ENCODE measurements at regions not wholly inside any gene's neighbourhood (a gene's known extent, or its start where the extent isn't known, plus 50 kb on each side); places are given as distances from the start of the nearest gene placed in this dataset.

GRCh38 chr4:155473420-155474095, 96.8 kb upstream of the MAP9 start:
- no peak overlapping the region for H3K4ac ChIP-seq (ENCODE audit: low read depth, low read length)
- no peak overlapping the region for H3K18ac ChIP-seq (ENCODE audit: insufficient read length, low read depth, low read length)
- H3K79me2 ChIP-seq (ENCODE audit: insufficient read depth, low read length) = no peaks in the 10 kb centered on the region
- TF ChIP-seq CTCF (conservative IDR thresholded peaks at IDR 0.05) = no peak
- H3K4me3 Mint-ChIP-seq = no peak overlapping the region
- no peaks in the 10 kb centered on the region for H3K27me3 ChIP-seq (ENCODE audit: insufficient read depth, low read length)
- no peak overlapping the region for H3K23ac ChIP-seq (ENCODE audit: insufficient read length, low read depth, low read length)
- H3K79me1 ChIP-seq (ENCODE audit: insufficient read depth, low read depth, low read length, poor library complexity, severe bottlenecking) = no peaks in the 10 kb centered on the region
- no peak overlapping the region for H4K91ac ChIP-seq (ENCODE audit: insufficient read length, low read depth, low read length)
- no peaks in the 10 kb centered on the region for H3K36me3 Mint-ChIP-seq (ENCODE audit: insufficient read depth in 1 of 3, low read depth in 3 of 3)
- peaks cover 10% of the 10 kb centered on the region for H3K27me3 Mint-ChIP-seq (ENCODE audit: low read depth)
- no peak overlapping the region for H2BK120ac ChIP-seq (ENCODE audit: low read depth, low read length, poor library complexity, severe bottlenecking)
- H4K8ac ChIP-seq (replicated peaks; ENCODE audit: insufficient read length, low read depth, low read length) = no peak overlapping the region
- no peaks in the 10 kb centered on the region for H3K9me3 ChIP-seq (ENCODE audit: control insufficient read depth, low read depth, low read length)
- H2AK5ac ChIP-seq (ENCODE audit: insufficient read length, low read length) = no peak overlapping the region
- no peak overlapping the region for H3T11ph ChIP-seq (ENCODE audit: low read length)
- H2AFZ ChIP-seq (ENCODE audit: low read length) = no peak overlapping the region
- no CpG with 5 or more reads among the region's 3 CpGs for WGBS (ENCODE audit: extremely low coverage, insufficient read length, low lambda C conversion rate)
- H3K9ac ChIP-seq (ENCODE audit: extremely low read depth, insufficient read length, low read length) = no peak overlapping the region
- no peak overlapping the region for H3K4me2 ChIP-seq (ENCODE audit: insufficient read depth, insufficient read length, low read length)
- H3K9me3 Mint-ChIP-seq = no peaks in the 10 kb centered on the region
- H3K14ac ChIP-seq (ENCODE audit: insufficient read depth, low read length) = no peak overlapping the region
- H2BK15ac ChIP-seq (ENCODE audit: low read depth, low read length) = no peak overlapping the region
- no peak overlapping the region for H2BK12ac ChIP-seq (ENCODE audit: insufficient read length, low read depth, low read length)
- no peaks in the 10 kb centered on the region for H3K4me1 ChIP-seq (ENCODE audit: insufficient read depth, low read length)
- H2BK20ac ChIP-seq (ENCODE audit: low read depth, low read length, poor library complexity, severe bottlenecking) = no peak overlapping the region
- no peaks in the 10 kb centered on the region for H4K20me1 ChIP-seq (ENCODE audit: control insufficient read depth, insufficient read depth, insufficient read length)
- no peak for DNase-seq
- no peak overlapping the region for H4K5ac ChIP-seq (ENCODE audit: insufficient read length, low read depth, low read length)
- no peak overlapping the region for H2BK5ac ChIP-seq (ENCODE audit: insufficient read length, low read length)
- no peaks in the 10 kb centered on the region for H3K23me2 ChIP-seq (ENCODE audit: insufficient read length, low read depth, low read length, poor library complexity, severe bottlenecking)
- no peak overlapping the region for H3K27ac Mint-ChIP-seq
- no peaks in the 10 kb centered on the region for H3K4me1 Mint-ChIP-seq
- no peak overlapping the region for H3K27ac ChIP-seq (ENCODE audit: insufficient read length, low read depth, low read length)
- no peak overlapping the region for H3K56ac ChIP-seq (ENCODE audit: insufficient read length, low read depth, low read length)

Measured in H9 (cell line).